PC-3 (cell line): ENCODE measurements at regions not wholly inside any gene's neighbourhood (a gene's known extent, or its start where the extent isn't known, plus 50 kb on each side); places are given as distances from the start of the nearest gene placed in this dataset.

Experiments
- EZH2 ChIP-seq: fragments of 300-600 bp; sonication (generic); IDR thresholded peaks from one replicate; pipeline ENCODE4 v1.6.1; 2017; ENCODE audit warnings: antibody characterized with exemption, mild to moderate bottlenecking, low read length; ENCODE audit not compliant: unreplicated experiment
- EZH2phosphoT487 ChIP-seq: fragments of 300-600 bp; sonication (generic); IDR thresholded peaks from 2 replicates; pipeline ENCODE4 v1.6.1; 2018; ENCODE audit warnings: mild to moderate bottlenecking, antibody characterized with exemption, low read length, borderline replicate concordance
- TF ChIP-seq, protein P1 (sequence below): fragments of 300-600 bp; sonication (generic); conservative IDR thresholded peaks from 2 replicates; pipeline ENCODE4 v1.5.1; 2017; ENCODE audit warnings: antibody characterized with exemption, low read depth, mild to moderate bottlenecking, low read length

DNA sequence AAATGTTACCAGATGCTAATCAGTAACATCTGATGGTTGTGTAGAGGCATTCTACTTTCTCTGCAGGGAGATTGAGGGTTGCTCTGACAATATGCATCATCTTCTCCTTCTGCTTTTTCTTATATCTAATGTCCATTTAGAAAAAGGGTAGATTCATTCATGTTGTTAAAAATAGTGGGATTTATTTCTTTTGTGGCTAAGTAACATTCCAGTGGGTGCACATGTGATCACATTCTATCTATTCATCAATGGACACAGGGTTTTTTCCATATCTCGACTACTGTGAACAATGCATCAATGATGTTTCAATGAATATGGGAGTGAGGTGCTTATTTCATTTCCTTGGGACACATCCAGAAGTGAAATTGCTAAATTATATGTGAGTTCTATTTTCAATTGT lies 103.9 kb downstream of the CRPPA start:
- TF ChIP-seq EZH2phosphoT487 (no peak), EZH2 (no peak)
- TF ChIP-seq, protein P1, sequence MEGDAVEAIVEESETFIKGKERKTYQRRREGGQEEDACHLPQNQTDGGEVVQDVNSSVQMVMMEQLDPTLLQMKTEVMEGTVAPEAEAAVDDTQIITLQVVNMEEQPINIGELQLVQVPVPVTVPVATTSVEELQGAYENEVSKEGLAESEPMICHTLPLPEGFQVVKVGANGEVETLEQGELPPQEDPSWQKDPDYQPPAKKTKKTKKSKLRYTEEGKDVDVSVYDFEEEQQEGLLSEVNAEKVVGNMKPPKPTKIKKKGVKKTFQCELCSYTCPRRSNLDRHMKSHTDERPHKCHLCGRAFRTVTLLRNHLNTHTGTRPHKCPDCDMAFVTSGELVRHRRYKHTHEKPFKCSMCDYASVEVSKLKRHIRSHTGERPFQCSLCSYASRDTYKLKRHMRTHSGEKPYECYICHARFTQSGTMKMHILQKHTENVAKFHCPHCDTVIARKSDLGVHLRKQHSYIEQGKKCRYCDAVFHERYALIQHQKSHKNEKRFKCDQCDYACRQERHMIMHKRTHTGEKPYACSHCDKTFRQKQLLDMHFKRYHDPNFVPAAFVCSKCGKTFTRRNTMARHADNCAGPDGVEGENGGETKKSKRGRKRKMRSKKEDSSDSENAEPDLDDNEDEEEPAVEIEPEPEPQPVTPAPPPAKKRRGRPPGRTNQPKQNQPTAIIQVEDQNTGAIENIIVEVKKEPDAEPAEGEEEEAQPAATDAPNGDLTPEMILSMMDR: no peak
